Fibroblast of lung (primary cell): ENCODE measurements at regions not wholly inside any gene's neighbourhood (a gene's known extent, or its start where the extent isn't known, plus 50 kb on each side); places are given as distances from the start of the nearest gene placed in this dataset.
A peak's percentile ranks its signal among the peaks of the same experiment; 100 is the strongest.

Experiments used
- DNase-seq, 2 donors: peaks; one replicate each; pipeline versions ENCODE4 v3.0.0 to v3.0.0-alpha.2; 2010; ENCODE audit warnings: low read depth in 2 of 2
- H2AFZ ChIP-seq: 2 replicates; pipeline ENCODE4 v1.5.1; 2012; ENCODE audit warnings: low read length, control low read depth, inconsistent platforms
- H3K27ac ChIP-seq: 2 replicates; pipeline ENCODE4 v1.5.1; 2011; ENCODE audit warnings: low read length, control low read depth; ENCODE audit not compliant: insufficient read depth
- H3K27me3 ChIP-seq: 2 replicates; pipeline ENCODE4 v1.5.1; 2011; ENCODE audit warnings: mild to moderate bottlenecking, low read length; ENCODE audit not compliant: control insufficient read depth, insufficient read depth
- H3K36me3 ChIP-seq: 2 replicates; pipeline ENCODE4 v1.5.1; 2011; ENCODE audit warnings: low read length; ENCODE audit not compliant: control insufficient read depth, insufficient read depth
- H3K4me1 ChIP-seq: 2 replicates; pipeline ENCODE4 v1.5.1; 2011; ENCODE audit warnings: low read length; ENCODE audit not compliant: control insufficient read depth, insufficient read depth; ENCODE audit errors: extremely low read depth
- H3K4me2 ChIP-seq: 2 replicates; pipeline ENCODE4 v1.5.1; 2011; ENCODE audit warnings: low read length, control low read depth; ENCODE audit not compliant: insufficient read depth; ENCODE audit errors: extremely low read depth
- H3K4me3 ChIP-seq, 4 experiments: fragments of 200-600 bp in 1 of 4; sonication (generic) in 1 of 4; replicated peaks in 1 of 4; 2 replicates each; pipeline ENCODE4 v1.5.1; 2011 to 2016; ENCODE audit warnings: low read length in 4 of 4, low read depth in 3 of 4, mild to moderate bottlenecking in 3 of 4, control low read depth in 2 of 4, inconsistent platforms in 1 of 4, mixed read lengths in 1 of 4; ENCODE audit not compliant: insufficient read depth in 1 of 4; ENCODE audit errors: control extremely low read depth in 1 of 4
- H3K79me2 ChIP-seq: 2 replicates; pipeline ENCODE4 v1.5.1; 2012; ENCODE audit warnings: mild to moderate bottlenecking, low read length, inconsistent platforms; ENCODE audit not compliant: control insufficient read depth, insufficient read depth
- H3K9ac ChIP-seq: 2 replicates; pipeline ENCODE4 v1.5.1; 2011; ENCODE audit warnings: mild to moderate bottlenecking, low read length, control low read depth; ENCODE audit not compliant: insufficient read depth
- H3K9me3 ChIP-seq: 2 replicates; pipeline ENCODE4 v1.5.1; 2012; ENCODE audit warnings: low read depth, low read length; ENCODE audit not compliant: control insufficient read depth, insufficient read depth
- H4K20me1 ChIP-seq: 2 replicates; pipeline ENCODE4 v1.5.1; 2011; ENCODE audit warnings: low read length; ENCODE audit not compliant: control insufficient read depth, insufficient read depth; ENCODE audit errors: extremely low read depth
- EZH2 ChIP-seq: IDR thresholded peaks from 2 replicates; pipeline ENCODE4 v1.5.1; 2012; ENCODE audit warnings: low read length, control low read depth, mild to moderate bottlenecking; ENCODE audit errors: missing control alignments
- TF ChIP-seq, protein P1 (sequence below), 2 donors: IDR thresholded peaks in 1 of 2; conservative IDR thresholded peaks in 1 of 2; 1 replicate in 1 of 2; 2 replicates in 1 of 2; pipeline ENCODE4 v1.5.1; 2011 to 2012; ENCODE audit warnings: low read length in 2 of 2, control low read depth in 1 of 2, inconsistent platforms in 1 of 2, low read depth in 1 of 2, mild to moderate bottlenecking in 1 of 2

DNA sequence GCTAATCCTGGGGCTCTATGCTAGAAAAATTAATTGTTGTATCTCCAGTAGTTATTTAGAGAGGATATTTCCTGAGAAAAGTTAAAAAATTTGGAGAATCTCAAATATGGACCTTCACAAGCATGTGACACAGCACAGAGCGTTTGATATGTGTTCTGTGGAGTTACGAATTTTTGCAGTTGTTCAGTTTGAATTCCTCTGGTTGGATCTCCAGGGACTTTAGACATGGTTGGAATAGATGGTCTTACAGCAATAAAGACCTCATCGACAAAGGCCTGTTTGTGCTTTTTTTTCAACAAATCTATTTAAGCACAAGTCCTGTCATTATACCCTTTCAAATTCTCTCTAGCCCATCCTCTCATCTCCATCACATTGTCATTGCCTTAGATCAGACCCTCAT lies 138.0 kb downstream of the TES start:
- no peaks in the 10 kb centered on the region for H3K9me3 ChIP-seq
- H2AFZ ChIP-seq: no peak overlapping the region
- H4K20me1 ChIP-seq: no peaks in the 10 kb centered on the region
- no peak overlapping the region for H3K4me3 ChIP-seq
- TF ChIP-seq, protein P1, sequence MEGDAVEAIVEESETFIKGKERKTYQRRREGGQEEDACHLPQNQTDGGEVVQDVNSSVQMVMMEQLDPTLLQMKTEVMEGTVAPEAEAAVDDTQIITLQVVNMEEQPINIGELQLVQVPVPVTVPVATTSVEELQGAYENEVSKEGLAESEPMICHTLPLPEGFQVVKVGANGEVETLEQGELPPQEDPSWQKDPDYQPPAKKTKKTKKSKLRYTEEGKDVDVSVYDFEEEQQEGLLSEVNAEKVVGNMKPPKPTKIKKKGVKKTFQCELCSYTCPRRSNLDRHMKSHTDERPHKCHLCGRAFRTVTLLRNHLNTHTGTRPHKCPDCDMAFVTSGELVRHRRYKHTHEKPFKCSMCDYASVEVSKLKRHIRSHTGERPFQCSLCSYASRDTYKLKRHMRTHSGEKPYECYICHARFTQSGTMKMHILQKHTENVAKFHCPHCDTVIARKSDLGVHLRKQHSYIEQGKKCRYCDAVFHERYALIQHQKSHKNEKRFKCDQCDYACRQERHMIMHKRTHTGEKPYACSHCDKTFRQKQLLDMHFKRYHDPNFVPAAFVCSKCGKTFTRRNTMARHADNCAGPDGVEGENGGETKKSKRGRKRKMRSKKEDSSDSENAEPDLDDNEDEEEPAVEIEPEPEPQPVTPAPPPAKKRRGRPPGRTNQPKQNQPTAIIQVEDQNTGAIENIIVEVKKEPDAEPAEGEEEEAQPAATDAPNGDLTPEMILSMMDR (conservative IDR thresholded peaks at IDR 0.05 in 1 of 2, IDR thresholded peaks at IDR 0.05 in 1 of 2; ENCODE audit: low read depth in 1 of 2, low read length in 2 of 2): no peak
- no peak for TF ChIP-seq EZH2
- peaks cover 2% of the 10 kb centered on the region for H3K4me1 ChIP-seq
- H3K9ac ChIP-seq: no peak overlapping the region
- H3K36me3 ChIP-seq: no peaks in the 10 kb centered on the region
- H3K27ac ChIP-seq: no peak overlapping the region
- H3K79me2 ChIP-seq: no peaks in the 10 kb centered on the region
- no peak overlapping the region for H3K4me2 ChIP-seq
- no peak for DNase-seq
- H3K27me3 ChIP-seq: no peaks in the 10 kb centered on the region

DNA sequence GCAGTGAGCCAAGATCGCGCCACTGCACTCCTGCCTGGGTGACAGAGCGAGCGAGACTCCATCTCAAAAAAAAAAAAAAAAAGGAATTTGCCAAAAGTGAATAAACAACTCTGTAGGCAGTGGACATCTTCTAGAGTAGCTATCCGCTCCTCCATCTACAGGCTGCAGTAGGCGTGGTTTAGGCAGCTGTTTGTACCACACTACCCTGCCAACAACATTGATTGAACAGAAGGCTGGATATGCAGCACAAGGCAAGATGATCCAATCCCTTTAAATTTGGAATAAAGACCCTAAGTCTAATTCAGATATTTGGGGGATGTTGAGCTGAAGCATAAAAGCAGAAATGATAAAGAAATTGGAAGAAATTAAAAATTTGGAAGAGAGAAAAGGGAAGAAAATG lies 141.6 kb downstream of the TES start:
- no peak overlapping the region for H3K9ac ChIP-seq
- H4K20me1 ChIP-seq: no peaks in the 10 kb centered on the region
- H3K4me1 ChIP-seq: peaks cover 26% of the 10 kb centered on the region
- no peak overlapping the region for H3K4me2 ChIP-seq
- TF ChIP-seq, protein P1 (conservative IDR thresholded peaks at IDR 0.05 in 1 of 2, IDR thresholded peaks at IDR 0.05 in 1 of 2; ENCODE audit: low read depth in 1 of 2, low read length in 2 of 2): no peak
- TF ChIP-seq EZH2: no peak
- DNase-seq: no peak
- H3K79me2 ChIP-seq: no peaks in the 10 kb centered on the region
- H3K9me3 ChIP-seq: no peaks in the 10 kb centered on the region
- H3K27ac ChIP-seq: no peak overlapping the region
- no peak overlapping the region for H2AFZ ChIP-seq
- H3K36me3 ChIP-seq: no peaks in the 10 kb centered on the region
- no peak overlapping the region for H3K4me3 ChIP-seq
- H3K27me3 ChIP-seq: no peaks in the 10 kb centered on the region

DNA sequence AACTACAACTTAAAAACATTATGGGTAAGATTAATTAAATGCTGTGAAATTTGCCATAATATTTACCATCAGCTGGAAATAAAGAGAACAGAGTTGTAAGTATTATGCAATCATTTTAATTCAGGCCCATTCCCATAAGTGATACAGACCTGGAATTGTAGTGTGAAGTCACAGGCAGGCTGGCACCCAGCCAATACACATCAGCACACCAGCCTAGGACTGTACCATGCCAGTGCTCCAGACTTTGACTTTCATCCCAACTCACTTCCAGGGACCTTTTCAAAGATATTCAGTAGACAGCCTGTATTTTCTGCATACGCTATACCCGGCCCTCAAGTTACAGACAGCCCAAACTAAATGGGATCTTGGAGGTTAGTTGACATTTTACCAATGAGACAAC lies 143.3 kb downstream of the TES start:
- TF ChIP-seq, protein P1 (conservative IDR thresholded peaks at IDR 0.05 in 1 of 2, IDR thresholded peaks at IDR 0.05 in 1 of 2; ENCODE audit: low read depth in 1 of 2, low read length in 2 of 2): no peak
- no peak for TF ChIP-seq EZH2
- Histone ChIP-seq H3K79me2 (no peaks in the 10 kb centered on the region), H3K27ac (peak overlapping the region; percentile 82), H3K4me1 (peaks cover 30% of the 10 kb centered on the region), H3K36me3 (no peaks in the 10 kb centered on the region), H3K9me3 (no peaks in the 10 kb centered on the region), H4K20me1 (no peaks in the 10 kb centered on the region), H3K9ac (no peak overlapping the region), H3K4me2 (peak overlapping the region; percentile 42), H3K4me3 (no peak overlapping the region), H3K27me3 (no peaks in the 10 kb centered on the region), H2AFZ (no peak overlapping the region)
- DNase-seq: peak in 1 of 2 donors; percentile 33
